GM18505 (cell line): ENCODE measurements at regions not wholly inside any gene's neighbourhood (a gene's known extent, or its start where the extent isn't known, plus 50 kb on each side); places are given as distances from the start of the nearest gene placed in this dataset.

Experiments used
- ATAC-seq: cut with Tn5 transposase; IDR thresholded peaks from one replicate; pipeline ENCODE4 v1.9.1; 2021; ENCODE audit not compliant: unreplicated experiment
- POLR2A ChIP-seq: IDR thresholded peaks from 4 replicates; pipeline ENCODE4 v1.6.1; 2011; ENCODE audit warnings: borderline replicate concordance; ENCODE audit not compliant: insufficient read depth, insufficient read length; ENCODE audit errors: extremely low read depth

GRCh38 chr20:39916236-39916765 lies 772.7 kb downstream of the MAFB start:
- no peak for ATAC-seq
- no peak for TF ChIP-seq POLR2A

- no peak for ATAC-seq
- no peak for TF ChIP-seq POLR2A
Observed at GRCh38 chr20:39913274-39913673, 775.8 kb downstream of the MAFB start.

- TF ChIP-seq POLR2A, result no peak
- ATAC-seq, result no peak
Observed at GRCh38 chr20:39911497-39911896, 777.5 kb downstream of the MAFB start.

- no peak for ATAC-seq
- TF ChIP-seq POLR2A, result no peak
Observed at GRCh38 chr20:39910536-39910935, 778.5 kb downstream of the MAFB start.

GRCh38 chr20:39909447-39909846 lies 779.6 kb downstream of the MAFB start:
- no peak for ATAC-seq
- no peak for TF ChIP-seq POLR2A

GRCh38 chr20:39904476-39905112 lies 784.4 kb downstream of the MAFB start:
- TF ChIP-seq POLR2A, result no peak
- ATAC-seq, result no peak

- TF ChIP-seq POLR2A, result no peak
- no peak for ATAC-seq
Observed at GRCh38 chr20:39903806-39904465, 785.1 kb downstream of the MAFB start.

GRCh38 chr20:39899881-39900280 lies 789.2 kb downstream of the MAFB start:
- no peak for TF ChIP-seq POLR2A
- ATAC-seq, result no peak

GRCh38 chr20:39898467-39898852 lies 790.6 kb downstream of the MAFB start:
- ATAC-seq, result no peak
- TF ChIP-seq POLR2A, result no peak

GRCh38 chr20:39897781-39898466 lies 791.1 kb downstream of the MAFB start:
- ATAC-seq, result no peak

GRCh38 chr20:39897058-39897457 lies 792.0 kb downstream of the MAFB start:
- TF ChIP-seq POLR2A, result no peak
- no peak for ATAC-seq

More at GRCh38 chr20:39897781-39898466, 791.1 kb downstream of the MAFB start:
- TF ChIP-seq POLR2A, result no peak

- no peak for ATAC-seq
Observed at GRCh38 chr20:39894067-39894466, 795.0 kb downstream of the MAFB start.

GRCh38 chr20:39893003-39893685 lies 795.9 kb downstream of the MAFB start:
- no peak for ATAC-seq
- no peak for TF ChIP-seq POLR2A

More at GRCh38 chr20:39894067-39894466, 795.0 kb downstream of the MAFB start:
- TF ChIP-seq POLR2A, result no peak
